DMS79 treated with DMSO at 0.1 percent for 48 hours (cell line): ENCODE measurements at regions not wholly inside any gene's neighbourhood (a gene's known extent, or its start where the extent isn't known, plus 50 kb on each side); places are given as distances from the start of the nearest gene placed in this dataset.
"Not testable (repeated sequence)": the region's sequence is repeated elsewhere in the genome, so short reads cannot be mapped to it uniquely, and the experiment has no call there.

Source experiments
- DNase-seq: peaks from one replicate; lab custom pipeline; 2025; lab: John Stamatoyannopoulos, UW

DNA sequence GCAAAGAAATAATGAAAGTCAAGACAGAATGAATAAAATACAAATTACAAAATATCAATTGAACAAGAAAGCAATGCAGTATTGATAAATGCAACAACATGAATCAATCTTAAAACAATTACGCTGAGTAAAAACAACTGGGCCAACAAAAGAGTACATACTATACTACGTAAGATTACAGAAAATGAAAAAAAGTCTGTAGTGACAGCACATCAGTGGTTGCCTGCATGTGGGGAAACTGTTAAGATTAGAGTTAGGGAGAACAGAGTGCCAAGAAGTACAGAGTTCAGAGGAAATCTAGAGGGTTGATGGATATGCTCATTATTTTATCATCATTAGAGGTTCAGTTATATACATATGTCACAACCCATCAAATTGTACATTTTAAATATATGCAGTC lies 706.6 kb upstream of the ACO1 start:
- DNase-seq, result no peak

DNA sequence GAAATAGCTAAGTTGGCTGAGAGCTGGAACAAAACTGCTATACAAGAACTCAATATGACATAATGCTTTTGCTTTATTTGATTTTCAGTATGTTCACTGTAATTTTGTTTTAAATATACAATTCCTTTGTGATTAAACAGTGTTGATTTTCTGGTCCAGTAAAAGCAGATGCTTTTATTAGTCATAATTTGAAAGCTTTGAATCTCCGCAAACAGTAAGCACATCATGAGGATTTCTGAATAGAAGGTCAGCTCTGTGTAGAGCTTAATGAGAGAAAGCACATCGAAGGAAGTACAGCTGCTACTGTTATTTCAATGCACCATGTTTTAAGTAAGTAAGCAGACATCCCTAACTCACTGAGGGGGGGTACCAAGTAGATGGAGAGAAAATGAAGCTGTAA lies 701.3 kb upstream of the ACO1 start:
- DNase-seq, result no peak

DNA sequence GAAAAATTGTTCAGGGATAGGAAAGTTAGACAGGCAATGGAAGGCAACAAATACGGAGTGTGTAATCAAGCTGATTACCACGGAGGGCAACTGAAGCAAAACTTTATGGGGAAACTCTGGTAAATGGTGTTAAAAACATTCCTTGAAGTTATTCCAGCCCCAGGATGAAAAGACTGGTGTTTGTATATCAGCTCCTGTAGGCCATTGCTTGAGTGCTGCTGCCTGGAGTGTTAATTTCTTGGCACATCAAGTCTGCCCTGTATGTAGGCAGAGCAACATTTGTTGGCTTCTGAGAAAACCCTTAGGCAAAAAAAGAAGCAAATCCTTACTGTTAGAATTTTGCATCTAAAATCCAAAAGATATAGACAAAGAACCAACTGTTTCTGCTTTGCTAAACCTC lies 686.5 kb upstream of the ACO1 start:
- DNase-seq, result no peak

DNA sequence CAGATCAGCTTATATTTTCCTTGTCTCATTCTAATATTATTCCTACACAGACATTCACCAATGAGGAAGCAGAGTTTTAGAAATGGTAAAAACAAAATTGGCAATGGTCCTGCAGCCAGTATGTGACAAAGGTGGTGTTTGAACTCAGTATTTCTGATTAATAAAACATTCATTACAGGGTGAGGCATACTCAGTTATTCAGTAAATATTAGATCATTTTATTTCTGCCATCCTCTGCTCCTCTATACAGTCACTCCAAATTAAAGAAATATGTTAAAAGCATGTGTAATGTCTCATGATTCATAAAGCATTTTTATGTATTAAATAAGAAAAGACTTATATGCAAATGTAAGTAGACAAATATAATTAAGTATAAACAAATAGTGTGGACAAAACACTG lies 684.6 kb upstream of the ACO1 start:
- DNase-seq, result no peak

DNA sequence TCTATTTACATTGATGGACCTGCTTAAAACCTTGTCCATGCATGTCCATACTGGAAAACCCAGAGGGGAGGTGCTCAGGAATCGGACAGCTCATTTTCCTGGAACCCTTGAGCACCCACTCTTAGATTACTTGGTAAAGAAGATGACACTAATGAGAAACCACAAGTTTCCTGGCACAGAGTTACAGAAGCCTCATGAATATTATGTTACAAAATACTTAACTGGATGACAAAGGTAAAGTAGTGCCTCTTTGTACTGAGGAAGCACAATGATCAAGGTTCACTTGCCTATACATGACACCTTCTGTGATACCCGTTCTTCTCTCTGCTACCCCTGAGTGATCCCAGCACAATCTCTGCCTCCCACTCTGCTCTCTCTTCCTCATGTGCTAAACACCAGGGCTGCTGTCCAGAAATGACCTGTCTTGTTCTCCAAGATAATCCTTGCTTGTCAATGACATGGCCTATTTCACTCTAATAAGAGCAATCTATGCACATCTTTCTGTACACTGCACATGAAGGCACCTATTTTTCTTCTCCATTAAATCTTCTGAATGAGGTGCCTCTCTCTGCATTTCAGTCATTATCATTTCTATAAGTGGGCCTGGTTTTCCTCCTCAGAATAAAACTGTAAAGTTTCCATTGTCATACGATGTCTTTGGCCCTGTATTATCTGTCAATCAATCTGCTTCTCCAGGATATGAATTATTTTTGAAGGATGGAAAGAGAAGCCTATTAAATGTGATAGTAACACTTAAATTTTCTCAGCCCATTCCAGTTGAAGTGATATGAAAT lies 684.0 kb upstream of the ACO1 start:
- no peak for DNase-seq

DNA sequence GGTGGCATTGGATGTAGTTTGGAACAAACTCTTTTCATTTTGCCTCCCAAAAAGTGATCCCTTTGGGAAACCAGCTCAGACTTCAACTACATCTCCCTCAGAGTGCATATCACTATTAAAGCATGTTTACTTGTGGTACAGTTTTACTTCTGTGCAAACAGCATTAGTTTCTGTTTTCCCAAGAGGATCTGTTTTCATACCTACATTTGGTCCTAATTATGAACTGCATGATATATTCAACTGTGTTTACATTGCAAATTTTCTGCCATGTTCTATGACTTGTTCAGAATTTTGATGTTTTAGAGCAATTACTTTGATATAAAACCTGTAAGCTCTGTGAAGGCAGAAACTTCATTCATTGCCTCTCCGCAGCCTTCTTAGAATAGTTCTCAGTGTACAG lies 681.5 kb upstream of the ACO1 start:
- DNase-seq, result no peak

DNA sequence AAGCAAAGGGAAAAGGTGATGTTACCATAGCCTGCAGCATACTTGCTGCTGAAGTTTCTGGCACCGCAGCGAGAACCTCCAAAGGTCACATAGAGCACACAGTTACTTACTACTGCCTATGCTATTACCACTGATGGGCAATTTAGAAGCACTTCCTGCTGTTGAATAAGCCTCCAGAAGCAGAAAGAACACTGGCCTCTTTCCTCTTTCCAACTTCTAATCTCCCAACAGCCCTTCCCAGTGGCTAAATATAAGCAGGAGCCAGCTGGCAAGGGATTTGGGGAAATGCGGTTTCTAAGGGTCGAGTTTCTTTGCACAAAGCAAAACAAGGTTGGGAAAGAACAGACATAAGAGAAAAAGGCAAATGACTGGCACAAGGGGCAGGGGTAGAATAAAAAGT lies 669.2 kb upstream of the ACO1 start:
- DNase-seq, result no peak

DNA sequence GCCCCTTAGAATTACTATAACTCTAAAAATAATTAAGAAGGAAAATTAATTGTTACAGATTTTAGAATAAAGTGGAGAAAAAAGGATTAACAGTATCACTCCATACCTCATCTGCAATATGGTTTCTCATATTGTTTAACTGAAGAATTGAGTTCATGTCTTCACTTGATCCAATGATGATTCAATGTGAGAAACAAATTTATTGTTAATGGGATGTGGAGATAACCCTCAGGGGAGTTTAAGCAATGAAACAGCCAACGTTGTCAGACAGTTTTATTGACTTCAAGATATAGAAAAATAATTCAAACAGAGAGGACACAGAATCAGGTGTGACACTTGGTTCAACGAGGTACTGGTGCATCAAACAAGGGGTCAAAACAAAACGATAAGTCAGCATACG lies 665.2 kb upstream of the ACO1 start:
- no peak for DNase-seq

DNA sequence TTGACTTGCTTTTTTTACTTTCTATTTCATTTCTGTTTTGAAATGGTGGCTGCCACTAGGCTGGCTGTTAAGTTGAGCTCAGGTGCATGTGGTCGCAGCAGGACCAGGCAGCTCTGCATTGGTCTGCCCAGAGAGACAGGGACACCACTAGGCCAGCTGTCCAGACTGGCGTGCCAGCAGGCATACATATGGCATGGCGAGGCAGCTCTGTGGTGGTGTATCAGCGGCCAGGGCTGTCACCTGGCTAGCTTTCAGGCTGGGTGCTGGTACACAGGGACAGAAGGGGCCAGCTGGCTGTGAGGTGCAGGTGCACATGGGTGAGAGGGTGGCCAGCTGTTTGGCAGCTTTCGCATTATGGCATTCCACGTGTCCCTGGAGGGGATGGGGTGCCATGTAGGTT lies 654.0 kb upstream of the ACO1 start:
- DNase-seq, result no peak

DNA sequence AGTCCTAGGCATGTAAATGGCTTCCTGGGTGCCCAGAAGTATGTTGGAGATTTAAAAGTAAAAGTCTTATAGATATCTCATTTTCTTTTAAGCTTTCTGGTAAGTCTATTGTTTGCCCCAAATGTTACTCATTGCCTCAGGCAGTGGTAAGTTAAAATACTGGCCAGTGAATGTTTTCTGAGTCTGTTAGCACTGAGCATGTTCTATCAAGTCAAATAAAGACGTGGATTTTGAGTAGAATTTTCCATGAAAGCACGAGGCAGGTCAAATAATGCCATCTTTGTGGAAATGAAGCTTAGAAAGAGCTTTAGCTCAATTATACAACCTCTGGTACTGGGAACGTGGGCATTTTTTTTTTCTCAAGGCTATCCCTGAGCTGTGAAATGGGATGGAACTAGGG lies 651.3 kb upstream of the ACO1 start:
- no peak for DNase-seq

DNA sequence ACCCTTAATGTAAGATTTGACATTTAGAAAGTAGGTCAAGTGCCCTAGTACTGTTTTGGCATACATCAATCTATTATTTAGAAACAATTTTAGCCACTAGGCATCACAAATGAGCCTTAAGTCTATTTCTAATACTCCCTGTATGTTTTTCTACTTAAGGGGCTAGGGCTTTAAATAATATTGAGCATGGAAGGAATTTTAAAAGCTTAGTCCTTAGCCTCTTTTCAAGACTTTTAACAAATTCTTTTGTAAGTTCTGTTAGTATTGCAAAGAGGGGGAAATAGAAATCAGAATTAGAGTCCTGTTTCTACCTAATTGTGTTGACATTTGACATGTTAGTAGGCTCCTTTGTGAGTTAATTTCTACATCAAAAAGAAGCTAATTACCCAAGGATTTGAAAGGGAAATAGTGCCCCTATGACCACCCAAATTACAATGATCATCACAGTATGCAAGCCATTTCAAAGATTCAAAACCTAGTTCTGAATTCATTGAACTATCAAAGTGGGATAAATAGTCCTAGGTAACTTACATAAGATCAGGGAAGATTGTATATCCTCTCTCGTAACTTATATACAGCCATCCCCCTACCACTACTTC lies 647.8 kb upstream of the ACO1 start:
- DNase-seq, result no peak

DNA sequence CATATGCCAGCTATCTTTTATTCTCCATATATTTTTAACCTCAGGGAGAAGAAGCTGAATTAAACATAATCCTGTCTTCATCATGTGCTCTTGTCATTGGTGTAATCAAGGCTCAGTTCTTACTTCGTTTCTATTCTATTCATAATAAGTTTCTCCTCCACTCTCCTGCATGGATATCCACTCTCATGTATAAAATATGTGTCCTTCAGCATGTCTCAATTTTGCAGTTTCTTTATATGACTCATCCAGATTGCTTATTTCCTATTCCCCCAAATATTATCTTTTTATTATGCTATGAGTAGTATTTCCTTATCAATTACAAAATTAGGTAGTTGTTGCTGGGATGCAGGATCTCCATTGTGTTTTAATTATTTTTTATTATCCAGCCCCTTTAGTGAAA lies 643.7 kb upstream of the ACO1 start:
- no peak for DNase-seq

DNA sequence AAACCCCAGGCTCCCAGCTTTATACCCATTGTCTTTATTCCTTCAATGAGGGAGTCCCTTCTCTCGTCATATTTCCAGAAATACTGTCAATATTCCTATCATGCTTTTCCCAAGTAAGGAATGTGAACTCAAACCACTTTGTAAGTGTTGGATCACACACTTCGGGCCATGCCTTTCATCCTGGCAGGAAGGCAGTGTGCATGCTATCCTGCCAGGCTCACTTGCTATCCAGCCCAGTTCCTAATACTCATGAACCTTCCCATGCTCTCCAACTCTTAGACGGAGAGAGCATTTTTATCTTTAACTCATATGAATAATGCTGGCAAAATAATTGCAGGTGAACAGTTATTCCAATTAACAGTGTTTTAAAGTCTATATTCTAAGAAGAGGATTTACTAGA lies 639.9 kb upstream of the ACO1 start:
- no peak for DNase-seq

DNA sequence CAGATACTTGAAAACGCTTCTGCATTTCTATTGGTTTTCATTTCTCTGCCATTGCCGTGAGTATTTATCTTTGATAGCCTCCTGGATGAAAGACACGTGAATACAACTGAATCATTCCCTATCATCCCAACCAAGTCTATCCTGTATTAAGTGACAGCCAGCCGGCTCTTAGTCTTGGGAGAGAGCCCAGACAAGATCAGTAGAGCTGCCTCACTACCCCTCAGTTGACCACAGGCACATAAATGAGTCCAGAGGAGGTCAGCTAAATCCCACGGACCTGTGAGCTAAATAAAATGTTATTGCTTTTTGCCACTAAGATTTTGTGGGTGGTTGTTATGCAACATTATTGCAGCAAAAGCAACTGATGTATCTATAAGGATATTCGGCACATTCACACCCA lies 639.0 kb upstream of the ACO1 start:
- no peak for DNase-seq

DNA sequence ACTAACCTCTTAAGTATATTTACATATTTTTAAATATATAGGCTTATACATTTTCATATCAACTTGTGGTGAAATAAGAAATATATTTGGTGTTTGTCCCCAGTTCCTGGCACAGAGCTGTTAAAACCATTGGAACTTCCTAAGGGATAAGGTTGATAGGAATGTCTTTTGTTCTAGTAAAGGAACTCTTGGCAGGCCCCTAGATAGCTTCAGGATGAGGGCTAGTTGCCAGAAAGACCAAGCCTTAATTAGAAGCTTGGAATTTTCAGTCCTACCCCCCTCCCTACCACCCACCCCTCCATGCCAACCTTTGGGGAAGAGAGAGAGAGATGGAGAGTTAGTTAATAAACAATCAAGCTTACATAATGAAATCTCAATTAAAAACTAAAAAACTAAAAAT lies 638.6 kb upstream of the ACO1 start:
- no peak for DNase-seq

DNA sequence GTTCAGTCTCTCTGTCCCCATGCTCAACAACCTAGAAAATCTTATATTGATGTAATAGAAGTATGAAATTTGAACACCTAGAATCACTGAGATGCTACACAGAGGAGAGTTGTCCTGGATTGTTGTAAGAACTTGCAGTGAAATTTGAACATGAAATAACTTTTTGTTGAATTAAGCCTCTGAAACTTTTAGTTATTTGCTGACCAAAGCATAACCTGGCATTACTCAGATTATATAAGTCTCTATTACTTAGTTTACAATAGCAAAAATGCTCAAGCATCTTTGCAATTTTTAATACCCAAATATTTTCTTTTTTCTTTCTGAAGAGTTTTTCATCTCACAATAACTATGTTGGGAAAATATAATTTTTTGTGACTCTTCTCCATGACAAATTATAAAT lies 630.7 kb upstream of the ACO1 start:
- DNase-seq, result no peak

DNA sequence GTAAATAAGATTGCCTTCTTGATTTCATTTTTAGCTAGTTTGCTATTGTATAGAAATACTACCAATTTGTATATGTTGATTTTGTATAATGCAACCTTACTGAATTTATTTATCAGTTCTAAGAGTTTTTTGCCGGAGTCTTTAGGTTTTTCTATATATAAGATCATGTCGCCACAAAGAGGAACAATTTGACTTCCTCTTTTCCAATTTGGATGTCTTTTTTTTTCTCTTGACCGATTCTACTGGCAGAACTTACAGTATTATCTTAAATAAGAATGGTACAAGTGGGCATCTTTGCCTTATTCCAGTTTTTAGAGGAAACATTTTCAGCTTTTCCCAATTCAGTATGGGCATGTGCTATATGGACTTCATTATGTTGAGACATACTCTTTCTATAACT lies 624.7 kb upstream of the ACO1 start:
- no peak for DNase-seq

DNA sequence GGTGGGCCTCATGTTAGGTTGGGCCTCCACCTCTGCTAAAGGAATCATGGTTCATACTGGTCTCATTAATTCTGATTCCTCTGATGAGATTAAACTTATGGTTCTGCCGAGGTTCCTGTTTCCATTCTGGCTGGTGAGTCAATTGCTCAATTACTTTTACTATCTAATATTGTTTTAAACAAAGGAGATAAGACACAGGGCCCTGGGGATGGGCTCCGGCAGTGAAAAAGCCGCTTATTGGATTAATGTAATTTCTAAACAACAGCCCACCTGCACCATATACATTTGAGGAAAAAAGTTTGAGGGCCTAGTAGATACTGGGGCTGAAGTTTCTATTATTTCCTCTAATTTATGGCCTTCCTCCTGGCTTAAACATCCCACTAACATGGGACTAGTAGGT lies 610.4 kb upstream of the ACO1 start:
- not testable (repeated sequence) for DNase-seq

DNA sequence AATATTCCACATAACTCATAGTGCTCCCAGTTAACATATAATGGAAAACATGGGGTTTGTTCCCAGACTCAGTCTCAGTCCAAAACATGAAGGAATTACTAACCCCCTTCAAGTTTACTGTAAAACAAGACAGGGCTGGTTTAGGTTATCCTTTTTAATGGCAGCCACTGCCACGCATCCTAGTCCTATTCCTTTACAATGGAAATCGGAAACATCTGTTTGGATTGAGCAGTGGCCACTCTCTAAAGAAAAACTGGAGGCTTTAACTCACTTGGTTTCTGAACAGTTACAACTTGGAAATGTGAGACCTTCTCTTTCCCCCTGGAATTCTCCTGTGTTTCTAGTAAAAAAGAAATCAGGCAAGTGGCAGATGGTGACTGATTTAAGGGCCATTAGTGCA lies 609.9 kb upstream of the ACO1 start:
- no peak for DNase-seq

DNA sequence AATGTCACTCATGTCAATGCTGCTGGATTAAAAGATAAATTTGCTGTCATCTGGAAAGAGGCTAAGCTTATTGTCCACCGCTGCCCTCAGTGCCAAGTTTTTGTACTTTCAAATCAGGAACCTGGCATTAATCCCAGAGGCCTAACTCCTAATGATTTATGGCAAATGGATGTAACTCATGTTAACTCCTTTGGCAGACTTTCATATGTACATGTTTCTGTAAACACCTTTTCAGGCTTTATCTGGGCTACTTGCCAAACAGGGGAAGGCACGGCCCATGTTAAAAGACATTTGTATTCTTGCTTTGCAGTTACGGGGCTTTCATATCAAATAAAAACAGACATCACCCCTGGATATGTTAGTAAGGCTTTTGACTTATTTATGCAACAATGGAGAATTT lies 608.0 kb upstream of the ACO1 start:
- DNase-seq, result no peak

DNA sequence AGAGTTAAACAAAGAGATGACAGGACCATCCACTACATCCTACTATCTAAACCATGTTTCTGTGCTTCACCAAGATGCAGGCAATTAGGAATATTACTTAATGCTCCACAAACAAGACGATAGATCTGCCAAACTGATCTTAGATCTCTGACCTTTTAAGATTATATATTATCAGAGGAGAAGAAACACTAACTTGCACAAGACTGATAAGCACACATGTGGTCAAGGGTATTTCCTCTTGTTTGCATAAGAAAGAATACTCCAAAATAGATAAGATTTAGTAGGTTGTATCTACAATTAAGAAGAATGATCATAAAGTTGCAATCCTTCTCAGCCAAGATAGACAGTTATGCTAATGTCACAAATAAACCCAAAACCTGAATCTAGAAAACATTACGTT lies 601.0 kb upstream of the ACO1 start:
- DNase-seq, result no peak

DNA sequence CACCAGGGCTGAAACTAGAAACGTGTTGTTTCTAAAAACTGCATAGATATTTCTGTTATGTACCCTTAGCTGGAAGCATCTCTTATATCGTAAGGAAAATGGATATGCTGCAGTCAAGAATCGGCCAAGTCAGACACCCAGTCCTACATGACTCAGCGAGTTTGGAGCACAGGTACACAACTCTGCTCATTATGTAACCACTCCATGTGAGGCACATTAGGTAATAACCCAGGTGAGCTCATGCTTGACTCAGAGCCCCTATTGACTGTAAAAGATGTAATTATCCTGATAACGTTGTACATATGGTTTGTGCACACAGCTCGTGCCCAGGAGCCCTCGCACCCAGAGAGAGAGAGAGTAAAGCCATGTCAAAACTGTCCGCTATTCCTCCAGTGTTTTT lies 593.7 kb upstream of the ACO1 start:
- no peak for DNase-seq

DNA sequence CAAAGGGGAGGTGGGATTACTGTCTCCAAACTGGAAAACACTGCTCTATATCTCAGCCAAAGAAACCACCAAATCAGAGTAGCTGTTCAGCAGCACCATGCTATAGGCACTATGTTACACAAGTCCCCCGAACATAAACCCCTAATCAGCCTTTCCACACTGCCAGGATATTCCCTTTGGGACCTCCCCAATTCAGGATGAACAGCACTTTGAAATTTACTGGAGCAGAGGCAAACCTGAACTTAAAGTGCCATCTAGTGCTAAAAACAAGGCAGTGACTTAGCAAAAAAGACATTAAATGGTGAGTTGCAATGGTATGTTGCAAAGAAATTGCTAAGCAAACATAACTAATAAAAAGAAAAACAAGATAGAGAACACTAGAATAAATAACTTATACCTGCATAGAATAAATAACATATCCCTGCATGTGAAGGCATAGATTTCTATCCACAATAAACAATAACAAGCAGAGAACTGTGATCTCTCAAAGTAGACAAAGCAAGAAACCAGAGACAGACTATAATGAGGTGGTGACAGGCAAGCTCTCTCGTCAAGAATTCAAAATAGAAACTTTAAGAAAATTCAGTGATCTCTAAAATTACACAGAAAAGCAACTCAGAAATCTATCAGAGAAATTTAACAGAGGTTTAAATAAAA lies 584.4 kb upstream of the ACO1 start:
- DNase-seq, result no peak
